H9 (cell line): ENCODE measurements at regions not wholly inside any gene's neighbourhood (a gene's known extent, or its start where the extent isn't known, plus 50 kb on each side); places are given as distances from the start of the nearest gene placed in this dataset.

Experiments
- DNase-seq: peaks from one replicate; pipeline ENCODE4 v3.0.0-alpha.2; 2017
- H2AFZ ChIP-seq: one replicate; pipeline ENCODE4 v1.6.1; 2013; ENCODE audit warnings: mild to moderate bottlenecking, low read length, control low read depth, moderate library complexity
- H2AK5ac ChIP-seq: 2 replicates; pipeline ENCODE4 v1.6.1; 2013; ENCODE audit warnings: low read length, control low read depth, mixed read lengths; ENCODE audit not compliant: insufficient read length
- H2BK120ac ChIP-seq: one replicate; pipeline ENCODE4 v1.6.1; 2013; ENCODE audit warnings: low read depth, mild to moderate bottlenecking, low read length, control low read depth, inconsistent platforms; ENCODE audit not compliant: poor library complexity, severe bottlenecking
- H2BK12ac ChIP-seq: 2 replicates; pipeline ENCODE4 v1.6.1; 2013; ENCODE audit warnings: low read length, control low read depth, mixed read lengths, low read depth; ENCODE audit not compliant: insufficient read length
- H2BK15ac ChIP-seq: 2 replicates; pipeline ENCODE4 v1.6.1; 2013; ENCODE audit warnings: low read depth, low read length, control low read depth
- H2BK20ac ChIP-seq: one replicate; pipeline ENCODE4 v1.6.1; 2013; ENCODE audit warnings: low read depth, mild to moderate bottlenecking, low read length, control low read depth, inconsistent platforms; ENCODE audit not compliant: poor library complexity, severe bottlenecking
- H2BK5ac ChIP-seq: 2 replicates; pipeline ENCODE4 v1.6.1; 2013; ENCODE audit warnings: low read length, control low read depth, mixed read lengths; ENCODE audit not compliant: insufficient read length
- H3K14ac ChIP-seq: 2 replicates; pipeline ENCODE4 v1.6.1; 2013; ENCODE audit warnings: low read length, control low read depth; ENCODE audit not compliant: insufficient read depth
- H3K18ac ChIP-seq: 2 replicates; pipeline ENCODE4 v1.6.1; 2013; ENCODE audit warnings: low read depth, mild to moderate bottlenecking, mixed read lengths, low read length, control low read depth; ENCODE audit not compliant: insufficient read length
- H3K23ac ChIP-seq: 2 replicates; pipeline ENCODE4 v1.6.1; 2013; ENCODE audit warnings: low read length, control low read depth, mixed read lengths, low read depth; ENCODE audit not compliant: insufficient read length
- H3K23me2 ChIP-seq: 2 replicates; pipeline ENCODE4 v1.6.1; 2013; ENCODE audit warnings: low read depth, mild to moderate bottlenecking, mixed read lengths, low read length, control low read depth; ENCODE audit not compliant: insufficient read length, poor library complexity, severe bottlenecking
- H3K27ac ChIP-seq: 2 replicates; pipeline ENCODE4 v1.5.1; 2013; ENCODE audit warnings: low read length, control low read depth, mixed read lengths, low read depth; ENCODE audit not compliant: insufficient read length
- H3K27me3 ChIP-seq: 2 replicates; pipeline ENCODE4 v1.6.1; 2013; ENCODE audit warnings: low read length, control low read depth, inconsistent platforms; ENCODE audit not compliant: insufficient read depth
- H3K4ac ChIP-seq: 2 replicates; pipeline ENCODE4 v1.6.1; 2013; ENCODE audit warnings: low read depth, mild to moderate bottlenecking, control low read depth, inconsistent platforms, low read length, moderate library complexity
- H3K4me1 ChIP-seq: 2 replicates; pipeline ENCODE4 v1.6.1; 2013; ENCODE audit warnings: low read length, control low read depth, inconsistent platforms; ENCODE audit not compliant: insufficient read depth
- H3K4me2 ChIP-seq: 2 replicates; pipeline ENCODE4 v1.6.1; 2013; ENCODE audit warnings: low read length, control low read depth, mixed read lengths; ENCODE audit not compliant: insufficient read length, insufficient read depth
- H3K56ac ChIP-seq: 2 replicates; pipeline ENCODE4 v1.6.1; 2013; ENCODE audit warnings: low read depth, mild to moderate bottlenecking, mixed read lengths, low read length, control low read depth; ENCODE audit not compliant: insufficient read length
- H3K79me1 ChIP-seq: 2 replicates; pipeline ENCODE4 v1.6.1; 2013; ENCODE audit warnings: low read depth, mild to moderate bottlenecking, moderate library complexity, low read length, control low read depth, inconsistent platforms; ENCODE audit not compliant: insufficient read depth, poor library complexity, severe bottlenecking
- H3K79me2 ChIP-seq: 2 replicates; pipeline ENCODE4 v1.6.1; 2013; ENCODE audit warnings: low read length, control low read depth, inconsistent platforms; ENCODE audit not compliant: insufficient read depth
- H3K9ac ChIP-seq: 2 replicates; pipeline ENCODE4 v1.6.1; 2013; ENCODE audit warnings: low read length, control low read depth, mixed read lengths; ENCODE audit not compliant: insufficient read length; ENCODE audit errors: extremely low read depth
- H3K9me3 ChIP-seq: one replicate; pipeline ENCODE4 v1.6.1; 2013; ENCODE audit warnings: low read depth, low read length, inconsistent platforms; ENCODE audit not compliant: control insufficient read depth
- H3T11ph ChIP-seq: one replicate; pipeline ENCODE4 v1.6.1; 2013; ENCODE audit warnings: mild to moderate bottlenecking, low read length, control low read depth, inconsistent platforms
- H4K20me1 ChIP-seq: one replicate; pipeline ENCODE4 v1.6.1; 2013; ENCODE audit not compliant: control insufficient read depth, insufficient read length, insufficient read depth
- H4K5ac ChIP-seq: 2 replicates; pipeline ENCODE4 v1.6.1; 2013; ENCODE audit warnings: low read depth, mild to moderate bottlenecking, mixed read lengths, low read length, control low read depth; ENCODE audit not compliant: insufficient read length
- H4K8ac ChIP-seq: replicated peaks from 2 replicates; pipeline ENCODE4 v1.6.1; 2013; ENCODE audit warnings: low read length, control low read depth, mixed read lengths, low read depth; ENCODE audit not compliant: insufficient read length
- H4K91ac ChIP-seq: 2 replicates; pipeline ENCODE4 v1.6.1; 2013; ENCODE audit warnings: low read depth, mild to moderate bottlenecking, moderate library complexity, mixed read lengths, low read length, control low read depth; ENCODE audit not compliant: insufficient read length
- H3K27ac Mint-ChIP-seq, 3 experiments: 2 replicates in 2 of 3; 3 replicates in 1 of 3; pipeline ENCODE4 v1.8.0; 2020 to 2021; ENCODE audit warnings: mixed read lengths in 3 of 3, mild to moderate bottlenecking in 1 of 3, moderate library complexity in 1 of 3
- H3K27me3 Mint-ChIP-seq: 2 replicates; pipeline ENCODE4 v1.8.0; 2021; ENCODE audit warnings: low read depth, mild to moderate bottlenecking, moderate library complexity, mixed read lengths
- H3K36me3 Mint-ChIP-seq, 3 experiments: 2 replicates in 2 of 3; 3 replicates in 1 of 3; pipeline ENCODE4 v1.8.0; 2020 to 2021; ENCODE audit warnings: low read depth in 3 of 3, mixed read lengths in 3 of 3; ENCODE audit not compliant: insufficient read depth in 1 of 3
- H3K4me1 Mint-ChIP-seq, 2 experiments: 2 replicates each; pipeline ENCODE4 v1.8.0; 2020; ENCODE audit warnings: mixed read lengths in 2 of 2
- H3K4me3 Mint-ChIP-seq, 2 experiments: 2 replicates in 1 of 2; 3 replicates in 1 of 2; pipeline ENCODE4 v1.8.0; 2020 to 2021; ENCODE audit warnings: mild to moderate bottlenecking in 2 of 2, mixed read lengths in 2 of 2, moderate library complexity in 1 of 2
- H3K9me3 Mint-ChIP-seq, 2 experiments: 2 replicates in 1 of 2; 3 replicates in 1 of 2; pipeline ENCODE4 v1.8.0; 2020; ENCODE audit warnings: mild to moderate bottlenecking in 2 of 2, mixed read lengths in 2 of 2, moderate library complexity in 1 of 2
- CTCF ChIP-seq: fragments of 200-600 bp; sonication (generic); conservative IDR thresholded peaks from 3 replicates; pipeline ENCODE4 v1.8.0; 2021; ENCODE audit warnings: antibody characterized with exemption, mild to moderate bottlenecking
- WGBS: extraction: QIAGEN DNeasy Blood & Tissue Kit; methylation state at CpG from one replicate; pipeline ENCODE4 v1.1.7; 2013; ENCODE audit warnings: missing lambda C conversion rate, low lambda C conversion rate, mixed read lengths; ENCODE audit not compliant: insufficient read length; ENCODE audit errors: extremely low coverage; 5-methylcytosine and 5-hydroxymethylcytosine counted together

GRCh38 chr6:3561725-3562124, 104.9 kb upstream of the SLC22A23 start:
- TF ChIP-seq CTCF = peak; percentile 47; the same call in 2 of the 3 replicates
- Histone ChIP-seq H3K23ac (no peak overlapping the region), H2BK20ac (no peak overlapping the region), H3K27me3 (no peaks in the 10 kb centered on the region), H3K18ac (no peak overlapping the region), H2BK120ac (no peak overlapping the region), H3K27ac (no peak overlapping the region), H3K56ac (no peak overlapping the region), H4K20me1 (no peaks in the 10 kb centered on the region), H3K79me2 (no peaks in the 10 kb centered on the region), H2BK12ac (no peak overlapping the region), H3K23me2 (no peaks in the 10 kb centered on the region), H3K14ac (no peak overlapping the region), H4K91ac (no peak overlapping the region), H3T11ph (no peak overlapping the region), H2AK5ac (no peak overlapping the region), H4K5ac (no peak overlapping the region), H2BK15ac (no peak overlapping the region), H3K4me2 (no peak overlapping the region), H2BK5ac (no peak overlapping the region), H3K79me1 (no peaks in the 10 kb centered on the region), H3K9ac (no peak overlapping the region), H2AFZ (no peak overlapping the region), H3K9me3 (no peaks in the 10 kb centered on the region), H3K4me1 (no peaks in the 10 kb centered on the region), H3K4ac (no peak overlapping the region), H4K8ac (no peak overlapping the region)
- no CpG with 5 or more reads among the region's 1 CpG for WGBS
- Mint-ChIP-seq H3K4me1 (peaks cover 5 to 10% of the 10 kb centered on the region in 2 experiments), H3K27ac (no peak overlapping the region; a peak in 1 of 7 replicates), H3K27me3 (peaks cover 6% of the 10 kb centered on the region), H3K4me3 (no peak overlapping the region), H3K36me3 (no peaks in the 10 kb centered on the region; a peak in 1 of 7 replicates), H3K9me3 (no peaks in the 10 kb centered on the region; a peak in 1 of 5 replicates)
- no peak for DNase-seq
